ENCODE measurements at regions not wholly inside any gene's neighbourhood (a gene's known extent, or its start where the extent isn't known, plus 50 kb on each side); places are given as distances from the start of the nearest gene placed in this dataset.

GRCh38 chr3:187924651-187925050 is 179.4 kb upstream of the BCL6 start:
- no peak for ATAC-seq (ENCODE audit: low read depth)
- Histone ChIP-seq H3K9me3 (ENCODE audit: severe bottlenecking) (no peaks in the 10 kb centered on the region), H3K4me1 (ENCODE audit: insufficient read depth, poor library complexity, severe bottlenecking) (peaks cover 4% of the 10 kb centered on the region), H3K4me3 (ENCODE audit: severe bottlenecking) (no peak overlapping the region), H3K27ac (ENCODE audit: poor library complexity, severe bottlenecking) (no peak overlapping the region), H3K36me3 (ENCODE audit: low read depth) (no peaks in the 10 kb centered on the region), H3K27me3 (ENCODE audit: insufficient read depth, poor library complexity, severe bottlenecking) (no peaks in the 10 kb centered on the region)
- TF ChIP-seq CTCF (IDR thresholded peaks at IDR 0.05; ENCODE audit: poor library complexity, severe bottlenecking), result no peak
- no peak for DNase-seq (ENCODE audit: low spot score)

- Histone ChIP-seq H3K27ac (ENCODE audit: poor library complexity, severe bottlenecking) (no peak overlapping the region), H3K9me3 (ENCODE audit: severe bottlenecking) (no peaks in the 10 kb centered on the region), H3K4me3 (ENCODE audit: severe bottlenecking) (no peak overlapping the region), H3K36me3 (ENCODE audit: low read depth) (no peaks in the 10 kb centered on the region), H3K27me3 (ENCODE audit: insufficient read depth, poor library complexity, severe bottlenecking) (no peaks in the 10 kb centered on the region), H3K4me1 (ENCODE audit: insufficient read depth, poor library complexity, severe bottlenecking) (no peaks in the 10 kb centered on the region)
- no peak for TF ChIP-seq CTCF (IDR thresholded peaks at IDR 0.05; ENCODE audit: poor library complexity, severe bottlenecking)
- DNase-seq (ENCODE audit: low spot score) (no peak), ATAC-seq (ENCODE audit: low read depth) (no peak)
Observed at GRCh38 chr3:187925326-187925725, 180.1 kb upstream of the BCL6 start.

- no peak overlapping the region for H3K27ac ChIP-seq (ENCODE audit: poor library complexity, severe bottlenecking)
- H3K9me3 ChIP-seq (ENCODE audit: severe bottlenecking), result no peaks in the 10 kb centered on the region
- H3K27me3 ChIP-seq (ENCODE audit: insufficient read depth, poor library complexity, severe bottlenecking), result no peaks in the 10 kb centered on the region
- TF ChIP-seq CTCF (IDR thresholded peaks at IDR 0.05; ENCODE audit: poor library complexity, severe bottlenecking), result no peak
- ATAC-seq (ENCODE audit: low read depth), result no peak
- no peaks in the 10 kb centered on the region for H3K4me1 ChIP-seq (ENCODE audit: insufficient read depth, poor library complexity, severe bottlenecking)
- no peak overlapping the region for H3K4me3 ChIP-seq (ENCODE audit: severe bottlenecking)
- DNase-seq (ENCODE audit: low spot score), result no peak
- H3K36me3 ChIP-seq (ENCODE audit: low read depth), result no peaks in the 10 kb centered on the region
Observed at GRCh38 chr3:187926620-187927019, 181.4 kb upstream of the BCL6 start.

- no peaks in the 10 kb centered on the region for H3K9me3 ChIP-seq (ENCODE audit: severe bottlenecking)
- ATAC-seq (ENCODE audit: low read depth) (no peak), DNase-seq (ENCODE audit: low spot score) (no peak)
- H3K27ac ChIP-seq (ENCODE audit: poor library complexity, severe bottlenecking), result no peak overlapping the region
- no peaks in the 10 kb centered on the region for H3K27me3 ChIP-seq (ENCODE audit: insufficient read depth, poor library complexity, severe bottlenecking)
- H3K36me3 ChIP-seq (ENCODE audit: low read depth), result no peaks in the 10 kb centered on the region
- no peak for TF ChIP-seq CTCF (IDR thresholded peaks at IDR 0.05; ENCODE audit: poor library complexity, severe bottlenecking)
- no peak overlapping the region for H3K4me3 ChIP-seq (ENCODE audit: severe bottlenecking)
- H3K4me1 ChIP-seq (ENCODE audit: insufficient read depth, poor library complexity, severe bottlenecking), result no peaks in the 10 kb centered on the region
Observed at GRCh38 chr3:187927565-187927964, 182.3 kb upstream of the BCL6 start.

- no peak for TF ChIP-seq CTCF (IDR thresholded peaks at IDR 0.05; ENCODE audit: poor library complexity, severe bottlenecking)
- H3K4me1 ChIP-seq (ENCODE audit: insufficient read depth, poor library complexity, severe bottlenecking), result no peaks in the 10 kb centered on the region
- no peaks in the 10 kb centered on the region for H3K36me3 ChIP-seq (ENCODE audit: low read depth)
- H3K27ac ChIP-seq (ENCODE audit: poor library complexity, severe bottlenecking), result no peak overlapping the region
- H3K27me3 ChIP-seq (ENCODE audit: insufficient read depth, poor library complexity, severe bottlenecking), result no peaks in the 10 kb centered on the region
- H3K4me3 ChIP-seq (ENCODE audit: severe bottlenecking), result no peak overlapping the region
- ATAC-seq (ENCODE audit: low read depth), result no peak
- H3K9me3 ChIP-seq (ENCODE audit: severe bottlenecking), result no peaks in the 10 kb centered on the region
- no peak for DNase-seq (ENCODE audit: low spot score)
Observed at GRCh38 chr3:187929112-187929816, 184.0 kb upstream of the BCL6 start.

All from RWPE2 (cell line).